Hepatocyte (in vitro differentiated cells): ENCODE measurements at regions not wholly inside any gene's neighbourhood (a gene's known extent, or its start where the extent isn't known, plus 50 kb on each side); places are given as distances from the start of the nearest gene placed in this dataset.

Experiments used
- CTCF ChIP-seq: fragments of 200-600 bp; sonication (generic); IDR thresholded peaks from 2 replicates; pipeline ENCODE4 v1.5.1; 2016; ENCODE audit warnings: antibody characterized with exemption, mild to moderate bottlenecking; ENCODE audit not compliant: poor library complexity
- EZH2 ChIP-seq: fragments of 200-600 bp; sonication (generic); IDR thresholded peaks from 2 replicates; pipeline ENCODE4 v1.6.1; 2016; ENCODE audit warnings: antibody characterized with exemption, mild to moderate bottlenecking, borderline replicate concordance

GRCh38 chr11:98531576-98531975 lies 489.2 kb upstream of the CNTN5 start:
- TF ChIP-seq CTCF, result no peak
- no peak for TF ChIP-seq EZH2
